Iris pigment epithelial cell (primary cell): ENCODE measurements at regions not wholly inside any gene's neighbourhood (a gene's known extent, or its start where the extent isn't known, plus 50 kb on each side); places are given as distances from the start of the nearest gene placed in this dataset.

Experiments used
- DNase-seq: peaks from one replicate; pipeline ENCODE4 v3.0.0-alpha.2; 2011; ENCODE audit warnings: low read depth

DNA sequence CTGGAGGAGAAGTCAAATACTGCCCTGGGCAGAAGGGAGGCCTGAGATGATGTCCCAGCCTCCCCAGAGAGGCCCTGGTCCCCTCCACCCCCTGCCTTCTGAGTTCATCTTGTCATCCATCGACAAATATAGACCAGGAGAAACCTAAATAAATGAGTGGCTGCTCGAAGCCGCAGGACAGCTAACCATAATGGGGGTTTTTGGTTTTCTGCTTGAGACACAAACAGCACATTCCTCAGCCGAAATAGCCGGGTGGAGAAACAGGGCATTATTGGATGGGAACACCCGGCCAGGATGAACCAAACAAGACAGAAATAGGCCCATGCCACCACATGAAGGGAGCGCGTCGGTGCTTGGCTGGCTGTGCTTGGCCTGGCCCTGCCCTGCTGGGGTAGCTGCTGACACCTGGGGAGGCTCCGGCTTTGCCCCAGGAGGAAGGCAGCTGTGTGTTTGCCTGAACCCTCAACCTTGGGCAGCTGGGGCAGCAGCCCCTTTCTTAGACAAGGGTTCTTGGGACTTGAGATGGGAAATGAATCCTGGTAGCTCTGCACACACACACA, 188.1 kb downstream of the IRX5 start:
- no peak for DNase-seq

DNA sequence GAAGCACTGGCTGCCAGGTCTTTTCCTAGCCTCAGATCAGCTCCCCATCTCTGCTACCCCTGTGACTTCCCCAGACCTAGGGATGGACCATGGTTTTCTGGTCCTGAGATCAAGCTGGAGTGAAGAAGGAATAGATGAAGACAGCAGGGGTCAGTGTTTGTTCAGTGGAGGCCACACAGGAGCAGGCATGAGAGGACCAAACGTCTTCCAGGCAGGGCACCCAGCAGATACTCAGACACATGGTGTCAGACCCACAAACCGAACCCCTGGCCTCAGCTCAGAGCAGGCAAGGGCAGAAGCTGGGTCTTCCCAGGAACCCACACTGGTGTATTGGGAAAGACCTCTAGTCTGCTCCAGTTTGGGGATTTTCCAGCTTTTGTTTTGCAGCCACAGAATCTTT, 189.7 kb downstream of the IRX5 start:
- no peak for DNase-seq

DNA sequence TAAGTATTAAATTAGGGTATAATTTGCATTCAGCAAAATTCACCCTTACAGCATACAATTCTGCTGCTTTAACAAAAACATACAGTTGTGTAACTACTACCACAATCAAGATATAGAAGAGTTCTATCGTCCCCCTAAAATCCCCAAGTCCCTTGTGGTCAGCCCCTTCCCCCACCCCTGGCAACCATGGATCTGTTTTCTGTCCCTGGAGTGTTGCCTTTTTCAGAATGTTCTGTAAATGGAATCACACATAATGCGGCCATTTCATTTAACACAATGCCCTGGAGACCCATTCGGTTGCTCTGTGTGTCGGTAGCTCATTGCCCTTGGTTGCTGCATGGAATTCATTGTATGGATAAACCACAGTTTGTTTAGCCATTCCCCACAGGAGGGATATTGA, 190.2 kb downstream of the IRX5 start:
- no peak for DNase-seq

DNA sequence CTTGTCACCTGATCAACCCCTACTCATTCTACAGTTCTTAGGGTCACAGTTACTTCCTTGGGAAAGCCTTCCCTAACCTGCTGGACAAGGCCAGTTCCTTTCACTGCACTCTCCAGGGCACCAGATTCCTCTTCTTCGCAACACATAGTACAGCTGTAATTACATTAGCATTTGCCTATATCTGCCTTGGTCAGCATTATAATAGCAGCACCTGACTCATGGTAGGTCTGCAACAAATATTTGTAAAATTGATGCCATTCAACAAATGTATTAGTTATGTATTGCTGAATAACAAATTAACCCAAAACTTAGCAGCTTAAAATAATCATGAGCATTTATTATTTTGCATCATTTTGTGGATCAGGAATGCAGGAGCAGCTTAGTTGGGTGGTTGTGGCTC, 193.0 kb downstream of the IRX5 start:
- no peak for DNase-seq

DNA sequence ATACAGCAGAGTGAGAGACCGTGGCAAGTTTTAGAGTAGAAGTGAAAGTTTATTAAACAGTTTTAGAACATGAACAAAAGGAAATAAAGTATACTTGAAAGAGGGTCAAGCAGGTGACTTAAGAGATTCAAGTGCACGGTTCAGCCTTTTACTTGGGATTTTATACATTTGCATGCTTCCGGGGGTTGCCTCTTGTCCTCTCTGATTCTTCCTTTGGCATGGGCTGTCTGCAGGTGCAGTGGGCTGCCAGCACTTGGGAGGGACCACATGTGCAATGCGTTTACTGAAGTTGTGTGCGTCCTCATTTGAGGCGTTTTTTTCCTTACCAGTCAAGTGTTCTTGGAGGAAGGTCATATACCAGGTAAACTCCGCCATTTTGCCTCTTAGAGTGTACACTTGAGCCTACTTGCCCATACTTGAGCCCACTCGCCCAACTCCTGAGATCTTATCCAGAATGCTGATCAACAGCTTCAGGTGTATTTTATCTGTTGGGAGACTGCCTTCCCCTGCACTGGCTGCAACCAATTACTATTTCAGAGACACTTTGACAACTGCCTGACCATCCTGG, 195.2 kb downstream of the IRX5 start:
- no peak for DNase-seq

DNA sequence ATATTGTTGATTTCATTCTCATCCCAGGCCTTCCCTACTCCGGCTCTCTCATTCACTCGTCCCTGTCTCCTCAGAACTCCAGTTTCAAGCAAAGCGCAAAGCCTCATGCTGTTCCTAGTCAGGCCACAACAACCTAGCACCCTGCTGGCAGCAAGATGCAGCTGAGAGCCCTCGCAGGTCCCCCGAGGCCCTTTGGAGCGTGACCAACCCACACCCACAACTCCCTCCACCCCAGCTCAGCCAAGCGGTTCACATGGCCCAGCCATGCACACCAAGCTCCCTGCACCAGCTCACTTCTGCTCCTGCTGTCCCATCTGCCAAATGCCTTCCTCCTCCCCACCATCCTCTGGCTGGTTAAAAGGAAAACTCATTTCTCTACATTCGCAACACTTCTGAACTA, 195.8 kb downstream of the IRX5 start:
- DNase-seq = no peak

DNA sequence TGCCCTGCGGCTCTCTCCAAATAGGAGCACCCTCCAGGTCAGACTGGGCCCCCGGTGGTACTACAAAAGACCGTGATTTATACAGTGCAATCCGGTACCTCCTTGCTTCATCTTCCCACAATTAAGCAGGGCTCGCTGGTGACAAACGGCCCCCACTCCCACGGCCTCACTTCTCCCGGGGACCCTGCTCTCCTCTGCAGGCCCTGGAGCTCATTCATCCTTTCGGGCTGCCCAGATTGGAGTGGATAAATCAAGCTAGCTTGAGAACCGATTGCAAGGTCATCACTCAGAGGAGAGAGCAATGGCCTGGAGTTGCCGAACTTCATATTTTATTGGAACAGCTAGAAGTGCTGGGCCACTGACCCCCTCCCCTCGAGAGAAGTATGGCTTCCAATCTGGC, 193.5 kb upstream of the IRX6 start:
- DNase-seq = no peak

DNA sequence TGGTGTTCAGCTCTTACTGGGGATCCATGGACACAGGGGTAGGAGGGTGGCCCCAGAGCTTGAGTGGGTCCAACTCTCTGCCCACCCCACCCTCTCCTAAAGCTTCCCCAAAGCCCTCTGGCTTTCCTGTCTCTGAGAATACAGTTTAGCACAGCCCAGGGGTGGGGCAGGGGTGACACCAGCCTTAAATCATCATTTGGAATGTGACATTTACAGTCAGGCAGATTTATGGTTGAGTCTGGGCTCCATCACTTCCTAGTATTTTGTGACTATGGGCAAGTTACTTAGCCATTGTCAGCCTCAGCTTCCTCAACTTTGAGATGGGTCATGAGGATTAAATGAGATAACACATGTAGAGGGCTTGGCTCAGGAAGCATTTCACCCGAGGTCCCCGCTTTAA, 193.1 kb upstream of the IRX6 start:
- no peak for DNase-seq

DNA sequence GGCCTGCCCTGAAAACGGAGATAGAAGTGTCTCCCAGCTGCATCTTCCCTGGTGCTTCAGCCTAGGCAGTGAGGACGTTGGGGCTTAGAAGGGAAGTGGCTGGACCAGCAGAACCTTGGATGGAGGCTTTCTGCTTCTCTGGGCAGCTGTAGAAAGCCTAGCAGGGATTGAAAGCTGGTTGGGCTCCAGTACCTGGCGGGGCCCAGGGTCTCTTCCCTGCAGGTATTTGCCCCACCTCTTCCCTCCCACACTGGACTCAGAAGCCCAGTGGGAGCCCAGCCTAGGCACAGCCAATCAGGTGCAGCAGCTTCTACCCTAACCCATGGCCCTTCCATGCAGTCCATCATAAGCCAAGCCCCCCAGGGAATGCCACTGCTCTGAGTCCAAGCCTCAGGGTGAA, 190.3 kb upstream of the IRX6 start:
- no peak for DNase-seq

DNA sequence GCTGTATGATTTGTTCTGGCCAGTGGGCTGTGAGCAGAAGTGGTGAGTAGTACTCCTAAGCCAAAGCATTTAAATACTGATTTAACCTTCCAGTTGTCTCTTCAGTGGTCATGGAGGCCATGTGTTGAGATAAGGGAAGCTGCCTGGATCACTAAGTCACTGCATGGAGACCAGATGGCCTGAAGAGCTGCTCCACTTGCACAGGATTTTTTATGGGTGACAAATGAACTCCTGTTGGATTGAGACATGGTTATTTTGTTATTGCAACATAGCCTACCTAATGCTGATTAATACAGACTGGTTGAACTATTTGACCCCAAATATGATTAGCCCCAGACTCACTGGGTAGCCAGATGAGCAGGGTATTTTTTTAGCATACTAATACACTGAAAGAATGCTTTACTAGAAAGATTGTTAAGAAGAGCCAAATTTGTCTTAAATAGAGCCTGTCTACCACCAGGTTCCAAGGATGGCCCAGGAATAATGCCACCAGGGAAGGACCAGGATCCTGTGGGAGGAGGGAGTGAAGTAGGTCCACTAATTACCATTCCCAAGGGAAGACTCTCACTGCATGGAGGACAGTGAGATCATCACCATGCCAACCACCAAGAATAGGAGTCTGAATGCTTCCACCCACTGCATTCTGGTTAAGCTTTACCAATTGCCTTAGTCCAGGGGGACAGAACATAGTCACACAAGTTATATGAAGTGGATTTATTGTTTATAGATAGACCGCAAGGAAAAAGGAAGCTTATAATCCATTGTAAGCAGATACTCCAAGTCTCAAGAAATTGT, 187.4 kb upstream of the IRX6 start:
- peak; percentile 1 for DNase-seq

DNA sequence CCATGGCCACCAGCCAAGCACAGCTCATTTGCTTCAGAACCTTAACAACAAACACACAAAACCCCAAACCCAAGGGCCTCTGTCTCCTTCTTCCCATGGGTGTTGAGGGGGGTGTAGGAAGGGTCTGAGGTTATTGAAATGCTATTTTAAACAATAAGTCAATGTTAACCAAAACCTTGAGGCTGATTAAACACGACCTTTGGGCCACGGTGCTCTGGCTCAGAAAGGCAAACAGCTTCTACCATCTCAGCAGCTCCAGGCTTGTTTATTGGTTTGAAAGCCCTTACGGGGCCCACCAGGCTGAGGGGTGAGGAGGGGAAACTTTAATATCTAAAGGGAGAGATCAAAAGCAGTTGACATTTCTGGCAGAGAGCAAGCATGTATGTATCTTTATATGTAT, 185.7 kb upstream of the IRX6 start:
- DNase-seq = no peak

DNA sequence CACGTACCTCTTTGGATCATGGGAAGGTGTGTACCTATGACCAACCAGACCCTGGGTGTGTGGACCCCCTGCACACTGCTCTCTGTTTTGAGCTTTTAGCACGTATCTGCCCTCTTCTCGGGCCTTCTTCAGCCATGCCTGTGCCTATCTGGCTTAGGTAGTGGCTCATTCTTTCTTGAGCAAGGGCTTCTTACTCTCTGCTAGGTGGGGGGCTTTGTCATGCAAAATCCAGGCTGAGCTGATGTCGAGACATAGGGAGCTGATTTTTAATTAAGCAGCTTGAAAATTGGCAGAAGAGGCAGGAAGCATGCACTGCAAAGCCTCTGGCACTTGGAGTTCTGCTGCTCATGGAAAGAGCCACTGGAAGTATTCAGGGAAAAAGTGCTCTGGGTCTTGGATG, 181.6 kb upstream of the IRX6 start:
- no peak for DNase-seq

DNA sequence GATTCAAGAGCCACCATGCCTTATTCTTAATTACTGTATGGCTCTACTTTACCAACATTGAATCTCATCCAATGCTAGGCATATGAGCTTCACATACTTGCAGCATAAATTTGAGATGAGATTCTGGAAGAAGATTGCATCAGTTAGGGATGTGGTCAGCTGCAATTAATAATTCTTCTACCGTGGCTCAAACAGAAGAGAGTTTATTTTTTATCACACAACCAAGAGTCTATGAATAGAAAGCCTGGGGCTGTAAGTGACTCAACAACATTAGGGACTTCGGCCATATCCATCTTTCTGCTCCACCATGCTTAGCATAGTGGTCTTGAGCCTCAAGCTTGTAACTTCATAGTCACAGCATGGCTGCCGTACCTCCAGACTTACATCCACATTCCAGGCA, 179.4 kb upstream of the IRX6 start:
- no peak for DNase-seq

DNA sequence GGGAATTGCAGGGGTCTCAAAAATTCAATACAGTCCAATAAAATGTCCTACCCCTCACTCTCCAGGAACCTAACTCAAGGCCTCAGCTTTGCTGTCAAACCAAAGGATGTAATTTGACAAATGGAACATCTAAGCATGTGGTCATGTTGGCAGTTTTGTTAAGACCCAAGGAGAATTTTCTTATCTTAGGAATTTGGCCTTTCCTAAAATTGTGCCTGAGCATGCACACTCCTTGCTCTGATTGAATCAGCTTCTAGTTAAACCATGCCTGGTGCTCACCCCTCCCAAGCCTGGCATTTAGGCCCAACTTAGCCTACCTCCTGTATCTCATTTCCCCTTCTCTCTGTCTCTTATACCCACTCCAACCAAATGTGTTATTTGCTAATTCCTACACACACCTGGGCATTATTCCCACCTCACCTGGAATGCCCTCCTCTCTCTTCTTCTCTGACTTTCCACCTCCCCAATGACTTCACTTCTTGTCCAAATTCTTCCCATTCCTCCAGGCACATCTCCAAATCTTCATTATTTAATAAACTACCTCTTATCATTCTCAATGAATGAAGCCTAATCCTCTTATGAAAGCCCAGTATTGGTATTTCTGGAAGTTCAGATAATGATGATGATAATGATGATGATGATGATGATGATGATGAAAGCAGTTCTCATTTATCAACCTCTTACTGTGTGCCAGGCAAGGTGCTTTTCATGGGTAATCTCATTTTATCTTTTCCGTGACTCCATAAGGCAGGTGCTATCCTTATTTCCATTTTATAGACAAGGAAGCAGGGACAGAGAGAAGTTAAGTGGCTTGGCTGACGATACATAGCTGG, 178.0 kb upstream of the IRX6 start:
- no peak for DNase-seq

DNA sequence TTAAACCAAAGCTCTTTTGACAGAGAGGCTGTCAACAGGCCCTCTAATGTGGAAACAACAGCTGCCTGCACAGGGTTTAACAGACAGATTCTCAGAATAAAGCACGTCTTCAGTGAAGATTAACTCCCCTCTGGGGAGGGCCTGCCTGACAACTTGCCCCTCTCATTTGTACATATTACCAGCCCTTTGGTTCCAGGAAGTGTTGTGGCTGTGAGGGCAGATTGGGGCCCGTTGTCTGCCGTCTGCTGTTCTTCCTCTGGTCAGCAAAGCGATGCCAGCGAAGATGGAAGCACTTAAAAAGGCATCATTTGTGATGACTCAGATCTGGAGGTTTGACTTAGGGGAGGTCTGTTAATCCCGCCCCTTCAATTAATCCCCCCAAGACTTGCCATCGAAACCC, 177.0 kb upstream of the IRX6 start:
- no peak for DNase-seq

DNA sequence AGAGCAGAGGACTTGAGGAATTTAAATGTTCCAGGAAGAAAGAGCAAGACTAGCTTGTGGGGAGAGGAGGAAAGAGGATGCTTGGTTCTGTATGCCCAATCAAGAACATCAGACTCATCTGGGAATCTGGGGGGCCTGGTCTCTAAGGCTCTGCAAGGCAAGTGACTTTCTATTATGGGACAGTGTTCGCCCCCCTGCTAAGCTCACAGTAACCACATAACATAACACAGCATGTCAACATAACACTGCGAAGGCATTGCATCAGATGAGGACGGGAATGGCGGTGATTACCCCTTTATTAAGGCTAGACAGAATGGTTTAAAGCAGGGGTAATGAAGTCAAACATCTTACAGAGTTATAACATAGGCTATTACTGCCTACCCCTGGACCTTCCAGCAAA, 176.6 kb upstream of the IRX6 start:
- DNase-seq = no peak

DNA sequence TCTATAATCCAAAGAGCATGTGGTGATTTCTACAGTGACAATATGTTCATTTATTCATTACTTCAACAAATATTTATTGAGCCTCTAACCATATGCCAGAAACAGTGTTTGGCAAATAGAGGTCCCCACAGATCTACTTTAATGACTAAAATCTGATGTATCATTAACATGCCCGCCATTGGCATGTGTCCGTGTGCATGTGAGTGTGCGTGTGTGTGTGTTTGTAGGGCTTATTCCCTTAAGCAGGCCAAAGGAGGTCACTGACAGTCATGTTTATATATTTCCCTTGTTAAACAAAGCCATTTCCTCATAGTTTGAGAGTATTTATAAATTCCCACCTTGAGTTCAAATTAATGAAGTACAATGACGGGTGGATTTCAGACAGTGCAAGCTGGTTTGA, 174.4 kb upstream of the IRX6 start:
- no peak for DNase-seq

DNA sequence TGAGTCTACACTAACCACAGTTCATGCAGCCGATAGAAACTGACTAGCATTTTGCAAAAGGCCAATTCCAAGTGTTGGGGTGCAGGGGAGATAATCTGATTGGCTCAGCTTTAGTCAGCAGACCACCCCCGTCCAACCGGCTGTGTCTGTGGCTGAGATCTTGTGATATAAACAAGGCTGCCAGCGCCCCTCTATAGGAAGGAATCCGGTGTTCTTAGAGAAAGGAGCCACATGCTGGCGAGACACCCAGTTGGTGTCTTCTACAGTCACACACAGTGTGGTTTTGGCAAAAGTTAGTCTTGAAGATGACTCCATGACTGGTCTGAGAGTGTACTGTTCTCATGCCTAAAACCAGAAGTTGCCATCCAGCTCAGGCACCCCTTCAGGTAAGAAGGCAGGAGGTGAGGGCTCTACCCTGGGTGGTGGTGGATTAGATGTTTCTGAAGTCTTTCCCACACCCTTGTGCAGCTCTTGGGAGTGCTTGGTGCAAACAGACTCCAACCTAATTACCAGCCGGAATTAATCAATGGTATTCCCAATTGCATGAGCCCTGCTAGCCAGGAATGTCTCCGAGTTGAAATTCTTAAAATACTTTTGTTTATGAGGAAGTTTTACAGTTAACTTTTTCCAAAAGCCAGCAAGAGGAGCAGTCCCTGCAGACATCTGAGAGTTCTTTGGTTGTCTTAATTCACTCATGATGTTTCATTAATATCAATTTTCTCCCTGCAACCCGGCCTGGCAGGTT, 172.3 kb upstream of the IRX6 start:
- no peak for DNase-seq

DNA sequence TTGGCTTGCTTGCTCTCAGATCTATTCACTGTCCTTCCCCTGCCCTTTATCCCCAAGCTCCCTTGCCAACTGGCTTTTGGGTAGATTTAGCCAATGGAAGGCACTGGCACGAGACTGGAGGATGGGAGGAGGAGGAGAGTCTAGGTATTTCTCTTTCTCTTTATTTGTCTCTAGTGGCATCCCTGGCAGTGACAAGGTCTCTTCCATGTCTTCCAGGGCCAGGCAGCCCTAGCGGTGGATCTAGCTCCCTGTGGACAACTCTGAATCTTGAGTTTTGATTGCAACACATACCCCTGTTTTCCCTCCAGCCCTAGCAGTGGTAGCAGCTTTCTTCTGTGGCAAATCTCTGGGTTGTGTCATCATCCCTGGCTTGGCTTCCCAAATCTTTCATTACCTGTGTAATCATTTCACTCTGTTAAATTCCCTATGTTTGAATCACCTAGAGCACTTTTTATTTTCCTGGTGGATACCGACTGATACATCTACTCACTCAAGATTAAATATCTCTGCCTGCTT, 171.1 kb upstream of the IRX6 start:
- no peak for DNase-seq

DNA sequence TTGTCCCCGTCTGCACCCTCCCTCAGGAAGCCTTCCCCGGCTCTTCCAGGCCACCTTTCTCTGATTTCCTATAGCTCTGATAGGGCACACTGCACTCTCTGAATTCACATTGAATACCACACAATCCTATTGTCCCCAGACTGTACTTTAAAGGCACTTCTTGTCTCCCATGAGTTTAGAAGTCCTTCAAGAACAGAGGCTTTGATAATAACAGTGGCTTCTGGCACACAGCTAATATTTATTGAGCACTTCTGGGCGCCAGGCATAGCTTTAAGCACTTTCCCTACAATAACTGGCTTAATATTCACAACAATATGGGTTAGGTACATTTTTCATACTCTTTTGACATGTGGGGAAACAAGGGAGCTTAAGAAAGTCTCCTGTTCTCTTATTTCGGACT, 169.7 kb upstream of the IRX6 start:
- no peak for DNase-seq

DNA sequence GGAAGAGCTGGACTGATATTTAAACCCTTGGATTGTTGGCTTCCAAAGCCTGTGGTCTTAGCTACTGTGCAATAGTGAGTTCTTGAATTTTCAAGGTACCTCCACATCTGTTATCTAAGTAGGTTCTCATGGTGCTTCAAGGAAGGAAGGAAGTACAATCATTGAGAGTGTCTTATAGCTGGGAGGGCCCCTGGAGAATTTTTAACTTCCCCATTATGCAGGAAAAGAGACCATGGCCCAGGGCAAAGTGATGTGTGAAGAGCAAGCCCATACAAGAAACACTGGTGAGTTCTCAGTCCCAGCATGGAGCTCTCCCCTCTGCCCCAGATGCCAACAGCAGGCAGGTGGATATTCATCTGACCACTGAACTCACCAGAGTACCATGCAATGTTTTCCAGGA, 169.0 kb upstream of the IRX6 start:
- DNase-seq = no peak

DNA sequence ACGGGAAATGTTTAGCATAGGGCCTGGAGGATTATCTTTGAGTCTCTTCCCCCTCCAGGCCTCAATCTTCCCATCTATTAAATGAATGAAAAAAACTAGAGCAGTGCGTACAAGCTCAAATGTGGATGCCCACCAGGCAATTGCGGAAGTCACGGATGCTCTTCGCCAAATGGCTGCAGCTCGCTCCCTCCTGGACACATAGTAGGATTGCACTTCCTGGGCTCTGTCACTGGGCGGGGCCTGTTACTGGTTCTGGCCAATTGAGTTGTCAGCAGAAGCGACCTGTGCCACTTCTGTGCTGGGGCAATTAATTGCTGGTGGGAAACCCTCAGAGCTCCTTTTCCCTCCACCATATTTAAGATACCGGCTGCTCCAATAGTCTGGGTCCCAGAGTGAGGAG, 168.2 kb upstream of the IRX6 start:
- DNase-seq = no peak
